Left ventricle myocardium inferior (tissue), 1 donor: ENCODE measurements at regions not wholly inside any gene's neighbourhood (a gene's known extent, or its start where the extent isn't known, plus 50 kb on each side); places are given as distances from the start of the nearest gene placed in this dataset.

Experiments
- DNase-seq: peaks from one replicate; pipeline ENCODE4 v3.0.0-alpha.2; 2020
- H3K27ac ChIP-seq: fragments of 200-600 bp; replicated peaks from 2 replicates; pipeline ENCODE4 v1.8.0; 2021
- H3K27me3 ChIP-seq: fragments of 200-600 bp; 2 replicates; pipeline ENCODE4 v1.8.0; 2021; ENCODE audit warnings: low read depth
- H3K36me3 ChIP-seq: fragments of 200-600 bp; 2 replicates; pipeline ENCODE4 v1.8.0; 2021
- H3K4me1 ChIP-seq: fragments of 200-600 bp; 2 replicates; pipeline ENCODE4 v1.8.0; 2021
- H3K4me3 ChIP-seq: fragments of 200-600 bp; 2 replicates; pipeline ENCODE4 v1.8.0; 2021; ENCODE audit warnings: mild to moderate bottlenecking, moderate library complexity
- H3K9me3 ChIP-seq: fragments of 200-600 bp; replicated peaks from 2 replicates; pipeline ENCODE4 v1.8.0; 2021
- CTCF ChIP-seq: fragments of 200-600 bp; IDR thresholded peaks from 2 replicates; pipeline ENCODE4 v1.8.0; 2021; ENCODE audit warnings: antibody characterized with exemption, mild to moderate bottlenecking, borderline replicate concordance
- intact Hi-C: fragments of 100-400 bp; cut with micrococcal nuclease; formaldehyde crosslinking; loops from one replicate; pipeline ENCODE4 v1.11.0; 2022
- donor health status: DM: no; HTN: yes; CAD: no; lungs with severe emphysema.

- H3K27me3 ChIP-seq = no peaks in the 10 kb centered on the region
- H3K4me3 ChIP-seq = no peak overlapping the region
- no peak for TF ChIP-seq CTCF
- H3K36me3 ChIP-seq = no peaks in the 10 kb centered on the region
- no peaks in the 10 kb centered on the region for H3K4me1 ChIP-seq
- intact Hi-C loops = no loop called here
- no peak for DNase-seq
- no peak overlapping the region for H3K27ac ChIP-seq
- H3K9me3 ChIP-seq = peaks cover 5% of the 10 kb centered on the region
Measured at GRCh38 chr18:39618265-39619003, 2052.8 kb upstream of the CELF4 start.

- Histone ChIP-seq H3K9me3 (no peaks in the 10 kb centered on the region), H3K4me1 (no peaks in the 10 kb centered on the region), H3K27me3 (no peaks in the 10 kb centered on the region), H3K27ac (no peak overlapping the region), H3K4me3 (no peak overlapping the region), H3K36me3 (no peaks in the 10 kb centered on the region)
- no peak for DNase-seq
- TF ChIP-seq CTCF = no peak
- intact Hi-C loops = no loop called here
Measured at GRCh38 chr18:39611381-39612100, 2045.9 kb upstream of the CELF4 start.

DNA sequence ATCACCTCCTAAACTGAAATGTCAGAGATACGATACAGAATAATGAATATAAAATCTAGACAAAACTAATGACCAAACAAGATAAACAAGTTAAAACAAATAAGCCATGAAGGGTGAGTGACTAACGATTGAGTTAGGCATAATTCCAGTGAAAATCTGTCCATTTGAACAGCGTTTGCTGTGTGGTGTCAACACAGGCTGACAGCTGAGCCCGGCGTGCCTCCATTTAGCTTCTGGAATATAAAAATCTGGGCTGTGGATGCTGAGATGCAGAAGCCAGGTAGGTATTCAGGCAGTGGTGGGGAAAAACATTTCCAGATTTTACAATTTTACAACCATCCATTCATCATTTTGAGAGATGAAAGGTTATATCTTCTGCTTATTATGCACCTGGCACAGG, 2041.4 kb upstream of the CELF4 start:
- Histone ChIP-seq H3K4me1 (no peaks in the 10 kb centered on the region), H3K27me3 (no peaks in the 10 kb centered on the region), H3K4me3 (no peak overlapping the region), H3K27ac (no peak overlapping the region), H3K9me3 (no peaks in the 10 kb centered on the region), H3K36me3 (no peaks in the 10 kb centered on the region)
- TF ChIP-seq CTCF = no peak
- intact Hi-C loops = no loop called here
- no peak for DNase-seq

- Histone ChIP-seq H3K27me3 (no peaks in the 10 kb centered on the region), H3K36me3 (no peaks in the 10 kb centered on the region), H3K4me1 (no peaks in the 10 kb centered on the region), H3K27ac (no peak overlapping the region), H3K4me3 (no peak overlapping the region), H3K9me3 (no peaks in the 10 kb centered on the region)
- TF ChIP-seq CTCF = no peak
- no peak for DNase-seq
- intact Hi-C loops = no loop called here
Measured at GRCh38 chr18:39604836-39605235, 2039.2 kb upstream of the CELF4 start.

DNA sequence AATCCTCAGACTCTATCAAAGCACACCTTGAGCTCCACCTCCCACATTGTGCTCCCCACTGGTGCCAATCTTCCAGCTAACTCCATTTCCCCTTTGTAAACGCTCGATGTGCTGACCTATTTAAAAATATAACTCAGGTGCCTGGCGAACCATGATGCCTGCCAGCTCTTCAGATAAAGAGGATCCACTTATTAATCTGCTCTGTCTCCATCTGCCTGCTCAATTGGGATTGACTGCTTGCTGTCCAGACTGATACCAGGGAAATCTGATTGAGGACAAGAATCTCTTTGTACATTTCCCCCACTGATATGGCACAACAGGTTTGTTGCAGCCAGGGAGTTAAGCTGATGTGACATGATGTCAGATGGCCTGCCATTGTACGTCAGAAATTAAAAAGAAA, 2036.5 kb upstream of the CELF4 start:
- H3K27me3 ChIP-seq = no peaks in the 10 kb centered on the region
- DNase-seq = no peak
- H3K4me3 ChIP-seq = no peak overlapping the region
- intact Hi-C loops = no loop called here
- no peaks in the 10 kb centered on the region for H3K36me3 ChIP-seq
- no peaks in the 10 kb centered on the region for H3K4me1 ChIP-seq
- TF ChIP-seq CTCF = no peak
- no peaks in the 10 kb centered on the region for H3K9me3 ChIP-seq
- no peak overlapping the region for H3K27ac ChIP-seq
